ENCODE measurements at regions not wholly inside any gene's neighbourhood (a gene's known extent, or its start where the extent isn't known, plus 50 kb on each side); places are given as distances from the start of the nearest gene placed in this dataset.

DNA sequence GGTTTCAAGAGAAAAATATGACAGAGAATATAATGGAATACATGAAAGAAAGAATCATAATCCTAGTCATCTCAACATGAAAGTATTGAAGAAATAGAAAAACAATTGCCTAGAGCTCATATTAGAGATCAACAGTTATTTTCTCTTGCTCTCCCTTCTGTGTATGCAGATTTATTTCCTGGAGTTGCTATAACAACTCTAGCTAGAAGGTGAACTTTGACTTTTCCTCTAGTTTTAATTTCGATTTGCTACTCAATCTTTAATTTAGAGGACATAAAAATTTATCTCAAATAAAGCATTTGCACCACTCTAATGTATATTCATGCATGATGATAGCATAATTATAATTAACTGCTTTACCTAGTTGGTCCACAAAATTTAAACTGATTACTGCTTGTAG, 84.6 kb upstream of the PICALM start:
- no peak for TF ChIP-seq POLR2AphosphoS5 (IDR thresholded peaks at IDR 0.05; ENCODE audit: insufficient read depth in 1 of 2, low read depth in 1 of 2)
- TF ChIP-seq, protein P1, sequence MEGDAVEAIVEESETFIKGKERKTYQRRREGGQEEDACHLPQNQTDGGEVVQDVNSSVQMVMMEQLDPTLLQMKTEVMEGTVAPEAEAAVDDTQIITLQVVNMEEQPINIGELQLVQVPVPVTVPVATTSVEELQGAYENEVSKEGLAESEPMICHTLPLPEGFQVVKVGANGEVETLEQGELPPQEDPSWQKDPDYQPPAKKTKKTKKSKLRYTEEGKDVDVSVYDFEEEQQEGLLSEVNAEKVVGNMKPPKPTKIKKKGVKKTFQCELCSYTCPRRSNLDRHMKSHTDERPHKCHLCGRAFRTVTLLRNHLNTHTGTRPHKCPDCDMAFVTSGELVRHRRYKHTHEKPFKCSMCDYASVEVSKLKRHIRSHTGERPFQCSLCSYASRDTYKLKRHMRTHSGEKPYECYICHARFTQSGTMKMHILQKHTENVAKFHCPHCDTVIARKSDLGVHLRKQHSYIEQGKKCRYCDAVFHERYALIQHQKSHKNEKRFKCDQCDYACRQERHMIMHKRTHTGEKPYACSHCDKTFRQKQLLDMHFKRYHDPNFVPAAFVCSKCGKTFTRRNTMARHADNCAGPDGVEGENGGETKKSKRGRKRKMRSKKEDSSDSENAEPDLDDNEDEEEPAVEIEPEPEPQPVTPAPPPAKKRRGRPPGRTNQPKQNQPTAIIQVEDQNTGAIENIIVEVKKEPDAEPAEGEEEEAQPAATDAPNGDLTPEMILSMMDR (IDR thresholded peaks at IDR 0.05): no peak
- TF ChIP-seq POLR2A (IDR thresholded peaks at IDR 0.05): no peak
